ENCODE measurements at regions not wholly inside any gene's neighbourhood (a gene's known extent, or its start where the extent isn't known, plus 50 kb on each side); places are given as distances from the start of the nearest gene placed in this dataset.

- H3K4me3 ChIP-seq (ENCODE audit: low read depth, low read length), result no peak overlapping the region
- DNase-seq (ENCODE audit: low read depth), result no peak
These were observed 161.1 kb downstream of the PHETA1 start for GRCh38 chr12:111207761-111208160.

DNA sequence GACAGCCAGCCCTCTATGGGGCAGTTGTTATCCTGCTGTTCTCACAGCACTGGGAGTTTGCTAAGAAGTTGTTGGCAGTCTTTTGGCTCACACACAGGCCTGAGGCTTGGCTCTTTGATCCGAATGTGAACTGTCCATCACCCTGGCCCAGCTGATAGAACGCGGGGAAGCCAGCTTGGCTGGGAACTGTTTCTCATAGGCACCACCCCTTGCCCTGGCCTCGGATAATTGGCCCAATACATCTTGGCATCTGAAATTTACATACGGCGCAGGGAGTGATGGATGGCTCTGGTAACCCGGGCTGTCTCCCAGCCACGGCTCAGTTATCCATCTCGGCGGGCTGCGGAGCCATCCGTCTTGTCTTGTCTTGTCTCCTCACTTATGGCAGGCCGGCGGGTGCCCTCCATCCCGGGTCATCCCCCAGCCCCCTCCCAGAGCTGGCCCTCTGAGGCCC lies 164.1 kb downstream of the PHETA1 start:
- DNase-seq (ENCODE audit: low read depth), result no peak
- H3K4me3 ChIP-seq (ENCODE audit: low read depth, low read length), result no peak overlapping the region

DNA sequence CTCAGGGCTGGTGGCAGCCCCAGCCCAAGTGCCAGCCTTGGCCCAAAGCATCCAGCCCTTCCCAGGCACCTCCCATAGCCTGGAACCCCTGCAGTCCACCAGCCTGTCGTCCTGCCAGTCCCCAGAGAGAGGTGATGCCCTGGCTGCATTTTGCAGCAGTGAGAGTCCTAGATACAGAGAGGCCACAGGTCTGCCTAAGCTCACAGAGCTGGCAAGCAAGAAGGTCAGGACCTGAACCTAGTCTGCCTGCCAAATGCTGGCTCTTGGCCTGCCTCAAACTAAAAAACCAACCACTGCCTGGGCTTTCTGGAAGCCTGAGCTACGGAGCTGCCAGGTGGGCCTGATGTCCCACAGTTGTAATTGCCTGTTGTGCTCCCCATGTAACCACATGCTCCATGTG lies 164.9 kb downstream of the PHETA1 start:
- no peak for DNase-seq (ENCODE audit: low read depth)

DNA sequence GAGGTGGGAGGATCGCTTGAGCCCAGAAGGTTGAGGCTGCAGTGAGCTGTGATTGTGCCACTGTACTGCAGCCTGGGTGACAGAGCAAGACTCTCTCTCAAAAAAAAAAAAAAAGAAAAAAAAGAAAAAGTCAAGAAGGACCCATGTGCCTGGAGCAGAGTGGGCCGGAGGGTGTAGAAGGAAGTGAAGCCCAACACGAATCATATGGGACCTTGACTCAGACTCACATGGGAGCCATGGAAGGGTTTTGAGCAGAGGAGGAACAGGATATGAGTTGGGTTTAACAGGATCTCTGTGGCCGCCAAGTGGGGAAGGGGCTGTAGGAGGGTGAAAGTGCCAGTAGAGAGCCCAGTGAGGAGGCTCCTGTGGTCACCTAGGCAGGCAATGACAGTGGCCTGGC lies 165.4 kb downstream of the PHETA1 start:
- no peak overlapping the region for H3K4me3 ChIP-seq (ENCODE audit: low read depth, low read length)
- DNase-seq (ENCODE audit: low read depth), result no peak

More for the DNA sequence above, 164.9 kb downstream of the PHETA1 start:
- H3K4me3 ChIP-seq (ENCODE audit: low read depth, low read length), result no peak overlapping the region

DNA sequence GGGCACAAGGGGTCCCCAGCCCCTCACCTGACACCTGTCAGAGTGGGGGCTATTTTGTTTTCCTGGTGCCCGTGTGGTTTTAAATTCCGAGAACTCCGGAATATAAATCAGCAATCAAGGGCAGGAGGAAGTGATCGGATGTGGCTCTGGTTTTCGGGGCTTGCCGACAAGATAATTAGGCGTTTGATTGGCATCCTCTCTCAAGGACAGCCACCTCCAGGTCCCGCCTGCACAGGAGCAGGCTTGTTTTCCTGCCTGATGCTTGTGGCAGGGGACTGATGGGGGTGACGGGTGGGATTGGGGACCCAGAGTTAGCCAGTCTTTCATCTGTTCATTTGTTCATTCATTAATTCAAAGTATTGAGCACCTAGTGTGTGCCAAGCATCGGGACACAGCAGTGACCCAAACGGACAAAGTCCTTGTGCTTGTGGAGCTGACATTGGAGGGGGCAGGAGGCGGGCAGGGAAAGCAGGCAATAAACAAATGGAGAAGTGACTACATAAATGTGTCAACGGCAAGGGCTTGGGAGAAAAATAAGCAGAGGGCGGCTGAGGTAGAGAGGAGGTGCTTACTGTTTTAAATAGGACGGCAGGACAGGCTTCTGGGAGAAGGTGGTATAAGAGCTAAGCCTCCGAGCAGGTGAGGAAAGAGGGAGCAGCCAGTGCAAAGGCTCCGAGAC lies 166.5 kb downstream of the PHETA1 start:
- DNase-seq (ENCODE audit: low read depth), result no peak
- H3K4me3 ChIP-seq (ENCODE audit: low read depth, low read length), result no peak overlapping the region

DNA sequence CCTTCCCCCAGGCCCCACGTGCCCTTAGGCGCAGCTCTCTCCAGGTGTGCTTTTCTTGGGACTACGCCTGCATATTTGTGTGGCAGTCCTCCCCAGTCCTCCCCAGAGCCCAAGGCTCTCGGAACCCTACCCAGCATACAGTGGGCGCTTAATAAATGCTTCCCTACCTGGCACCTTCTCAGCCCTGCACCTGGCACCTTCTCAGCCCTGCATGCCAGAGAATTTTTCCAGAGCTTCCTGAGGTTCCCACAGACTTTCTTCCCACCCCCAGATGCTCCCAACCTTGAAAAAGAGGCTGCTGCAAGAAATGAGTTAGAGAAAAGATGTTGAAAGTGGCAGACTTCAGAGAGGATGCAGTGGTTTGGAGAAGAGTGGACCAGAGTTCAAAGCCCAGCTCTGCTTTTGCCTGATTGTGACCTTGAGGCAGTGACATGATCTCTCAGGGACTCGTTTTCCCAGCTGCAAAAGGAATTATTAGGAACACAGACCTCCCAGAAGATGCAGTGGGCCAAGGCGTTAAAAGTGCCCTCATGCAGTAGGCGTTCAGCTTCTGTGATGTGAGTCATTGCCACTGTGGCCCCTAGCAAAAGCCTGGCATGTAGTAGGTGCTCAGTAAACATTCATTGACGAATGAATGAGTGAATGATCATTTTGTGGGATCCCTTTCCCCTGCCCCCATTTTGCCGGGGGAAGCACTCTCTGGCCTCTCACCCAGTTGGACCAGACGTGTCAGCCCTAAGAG lies 167.2 kb downstream of the PHETA1 start:
- DNase-seq (ENCODE audit: low read depth), result no peak
- H3K4me3 ChIP-seq (ENCODE audit: low read depth, low read length), result no peak overlapping the region

DNA sequence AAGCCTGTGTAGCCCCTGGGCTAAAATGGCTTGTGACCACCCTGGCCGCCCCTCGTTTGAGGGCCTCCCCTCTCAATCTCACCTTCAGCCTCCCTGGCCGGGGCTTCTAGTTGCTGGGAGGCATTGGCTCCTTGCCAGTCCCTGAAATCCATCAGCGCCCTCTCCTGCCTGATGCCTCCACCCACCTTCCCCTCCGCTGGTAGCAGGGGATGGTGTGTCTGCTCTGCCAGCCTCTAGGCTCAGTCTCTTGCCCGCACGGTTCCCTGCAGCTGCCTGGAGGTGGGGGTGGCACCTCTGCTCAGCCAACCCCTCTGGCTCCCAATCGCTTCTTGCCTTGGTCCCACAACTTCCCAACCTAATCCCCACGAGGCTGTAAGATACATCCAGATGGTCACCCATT lies 167.9 kb downstream of the PHETA1 start:
- no peak for DNase-seq (ENCODE audit: low read depth)
- H3K4me3 ChIP-seq (ENCODE audit: low read depth, low read length), result no peak overlapping the region

GRCh38 chr12:111197376-111197944 lies 171.4 kb downstream of the PHETA1 start:
- no peak for DNase-seq (ENCODE audit: low read depth)
- no peak overlapping the region for H3K4me3 ChIP-seq (ENCODE audit: low read depth, low read length)

GRCh38 chr12:111196532-111196931 lies 172.4 kb downstream of the PHETA1 start:
- no peak overlapping the region for H3K4me3 ChIP-seq (ENCODE audit: low read depth, low read length)
- no peak for DNase-seq (ENCODE audit: low read depth)

DNA sequence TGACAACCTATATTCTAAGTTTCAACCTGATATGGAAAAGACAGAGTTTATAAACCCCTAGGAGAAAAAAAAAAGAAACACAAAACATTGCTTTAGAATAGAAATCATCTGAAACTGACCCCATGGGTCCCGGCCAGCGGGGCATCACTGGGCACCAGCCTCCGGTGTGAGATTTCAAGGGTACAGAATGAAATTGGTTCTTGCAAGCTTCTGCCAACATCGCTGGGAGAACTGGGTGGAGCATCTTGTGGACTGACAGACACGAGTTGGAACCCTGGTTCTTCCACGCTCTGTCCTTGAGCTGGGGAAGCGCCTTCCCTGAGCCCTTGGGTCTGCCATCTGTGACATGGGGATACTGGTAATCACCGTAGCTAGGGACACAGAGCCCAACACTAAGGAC lies 173.6 kb downstream of the PHETA1 start:
- H3K4me3 ChIP-seq (ENCODE audit: low read depth, low read length), result no peak overlapping the region
- DNase-seq (ENCODE audit: low read depth), result no peak

DNA sequence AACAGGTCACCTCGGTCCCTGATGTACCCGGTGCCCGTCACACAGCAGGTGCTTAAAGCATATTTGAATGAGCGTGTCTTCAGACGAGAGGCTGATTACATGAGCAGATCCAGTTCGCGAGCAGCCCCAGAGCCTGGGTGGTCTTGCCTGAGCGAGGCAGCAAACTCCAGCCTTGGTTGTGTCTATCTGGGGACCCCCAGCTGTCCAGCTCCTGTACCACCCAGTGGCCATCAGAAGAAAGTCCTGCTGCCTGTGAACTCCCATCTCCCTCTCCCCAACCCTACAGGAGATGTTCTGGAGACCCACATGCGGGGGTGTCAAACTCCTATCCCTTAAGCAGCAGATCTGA lies 174.2 kb downstream of the PHETA1 start:
- no peak overlapping the region for H3K4me3 ChIP-seq (ENCODE audit: low read depth, low read length)
- DNase-seq (ENCODE audit: low read depth), result no peak

DNA sequence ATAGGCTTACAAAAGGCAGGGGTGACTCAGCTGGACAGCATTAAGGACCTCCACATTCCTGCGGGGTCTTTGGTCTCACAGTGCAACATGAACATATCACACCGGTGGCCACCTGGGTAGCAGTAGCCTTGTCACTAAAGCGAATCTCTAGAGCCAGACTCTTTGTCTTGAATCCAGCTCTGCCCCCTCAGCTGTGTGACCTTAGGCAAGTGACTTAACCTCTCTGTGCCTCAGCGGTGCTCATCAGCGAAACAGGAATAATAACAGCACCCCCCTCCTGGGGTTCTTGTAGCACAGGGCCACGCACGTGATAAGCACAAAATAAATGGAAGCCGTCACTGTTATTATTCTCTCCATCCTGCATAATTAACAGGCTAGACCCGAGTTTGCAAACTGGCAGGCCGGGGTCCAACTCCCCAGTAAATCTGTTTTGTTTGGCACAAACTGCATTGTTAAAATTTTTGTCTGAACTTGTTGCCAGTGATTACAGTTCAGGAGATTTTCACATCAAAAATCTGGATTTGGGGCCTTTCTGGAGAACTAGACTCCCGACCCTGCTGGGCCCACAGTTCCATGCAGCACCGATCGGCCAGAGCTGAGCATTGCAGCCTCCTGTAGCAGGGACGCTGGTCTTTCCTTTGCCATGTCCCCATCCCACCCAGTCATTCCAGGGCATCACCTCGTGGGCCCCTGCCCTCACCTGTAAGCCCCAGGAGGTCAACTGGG lies 174.8 kb downstream of the PHETA1 start:
- H3K4me3 ChIP-seq (ENCODE audit: low read depth, low read length), result no peak overlapping the region
- no peak for DNase-seq (ENCODE audit: low read depth)

DNA sequence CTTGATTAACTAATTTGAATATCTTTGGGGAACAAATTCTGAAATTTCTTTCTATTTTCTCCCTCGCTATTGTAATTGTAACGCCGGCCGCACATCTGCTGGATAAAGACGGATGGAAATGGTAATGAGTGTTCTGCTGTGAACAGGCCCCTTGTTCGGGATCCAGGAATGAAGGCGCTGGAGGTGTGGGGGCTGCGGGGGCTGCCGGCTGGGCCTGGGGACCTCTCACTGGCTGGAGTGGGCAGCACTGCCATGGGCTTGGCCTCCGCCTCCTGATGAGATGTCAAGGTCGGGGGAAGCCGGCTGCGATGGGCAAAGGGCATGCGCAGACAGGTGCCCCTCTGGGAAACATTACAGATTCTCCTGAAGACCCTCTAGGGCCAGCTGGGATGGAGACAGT lies 175.4 kb downstream of the PHETA1 start:
- no peak overlapping the region for H3K4me3 ChIP-seq (ENCODE audit: low read depth, low read length)
- DNase-seq (ENCODE audit: low read depth), result no peak

- DNase-seq (ENCODE audit: low read depth), result no peak
- no peak overlapping the region for H3K4me3 ChIP-seq (ENCODE audit: low read depth, low read length)
These were observed 175.8 kb downstream of the PHETA1 start for GRCh38 chr12:111193067-111193466.

DNA sequence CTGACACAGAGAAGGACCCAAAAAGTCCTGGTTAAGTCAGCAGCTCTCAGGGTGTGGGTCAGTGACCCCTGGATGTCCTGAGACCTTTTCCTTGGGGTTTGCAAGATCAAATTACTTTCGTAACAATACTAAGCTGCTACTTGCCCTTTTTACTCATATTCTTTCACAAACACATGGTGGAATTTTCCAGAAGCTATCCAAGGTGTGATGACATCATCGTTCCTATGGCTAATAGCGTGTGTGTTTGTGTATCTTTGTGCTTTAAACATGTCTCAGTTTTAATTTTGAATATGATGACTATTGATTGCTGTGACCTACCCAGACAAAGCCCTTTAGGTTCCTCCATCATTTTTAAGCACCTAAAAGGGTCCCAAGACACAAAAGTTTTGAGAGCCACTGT lies 176.2 kb downstream of the PHETA1 start:
- H3K4me3 ChIP-seq (ENCODE audit: low read depth, low read length), result no peak overlapping the region
- DNase-seq (ENCODE audit: low read depth), result no peak

DNA sequence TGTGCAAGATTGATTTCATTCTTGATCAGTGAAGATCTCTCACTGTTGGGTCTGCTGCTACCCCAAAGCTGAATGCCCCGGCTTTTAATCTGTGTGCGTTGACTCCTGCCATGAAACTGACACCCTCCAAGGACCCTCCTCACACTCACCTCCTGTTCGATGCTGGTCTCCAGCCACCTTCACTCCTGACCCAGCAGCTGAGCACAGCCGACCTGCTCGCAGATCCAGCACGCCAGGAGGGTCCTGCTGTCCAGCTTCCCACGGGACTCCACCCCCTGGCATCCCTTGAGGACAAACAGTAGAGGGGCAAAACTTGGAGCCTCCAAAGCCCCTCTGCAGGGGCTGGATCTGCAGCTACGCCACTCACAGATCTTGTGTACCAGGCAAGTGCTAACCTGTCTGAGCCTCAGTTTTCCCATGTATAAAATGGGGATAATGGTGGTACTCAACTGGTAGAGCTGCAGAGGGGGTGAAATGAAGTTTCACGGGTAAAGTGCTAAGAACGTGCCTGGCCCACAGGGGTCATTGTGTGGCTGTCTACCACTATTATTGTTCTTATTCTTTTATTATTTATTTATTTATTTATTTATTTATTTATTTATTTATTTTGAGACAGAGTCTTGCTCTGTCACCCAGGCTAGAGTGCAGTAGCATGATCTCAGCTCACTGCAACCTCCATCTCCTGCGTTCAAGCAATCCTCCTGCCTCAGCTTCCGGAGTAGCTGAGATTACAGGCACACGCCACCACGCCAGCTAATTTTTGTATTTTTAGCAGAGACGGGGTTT lies 178.0 kb downstream of the PHETA1 start:
- DNase-seq (ENCODE audit: low read depth), result no peak
- H3K4me3 ChIP-seq (ENCODE audit: low read depth, low read length), result no peak overlapping the region

DNA sequence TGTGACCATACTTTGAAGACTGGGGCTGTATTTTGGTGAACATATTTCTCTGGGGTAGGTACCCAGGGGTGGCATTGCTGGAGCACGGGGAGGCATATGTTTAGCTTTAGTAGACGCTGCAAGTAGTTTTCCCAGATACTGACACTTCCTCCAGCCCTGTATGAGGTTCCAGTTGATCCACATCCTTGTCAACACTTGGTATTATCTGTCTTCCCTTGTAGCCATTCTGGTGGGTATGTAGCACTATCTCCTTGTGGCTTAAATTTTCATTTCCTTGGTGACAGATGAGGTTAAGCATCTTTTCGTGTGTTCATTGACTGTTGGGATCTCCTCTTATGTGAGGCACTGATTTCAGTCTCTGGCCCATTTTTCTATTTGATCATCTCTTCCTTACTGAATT lies 179.1 kb downstream of the PHETA1 start:
- DNase-seq (ENCODE audit: low read depth), result no peak
- H3K4me3 ChIP-seq (ENCODE audit: low read depth, low read length), result no peak overlapping the region

GRCh38 chr12:111188436-111188835 lies 180.5 kb downstream of the PHETA1 start:
- DNase-seq (ENCODE audit: low read depth), result no peak
- no peak overlapping the region for H3K4me3 ChIP-seq (ENCODE audit: low read depth, low read length)

DNA sequence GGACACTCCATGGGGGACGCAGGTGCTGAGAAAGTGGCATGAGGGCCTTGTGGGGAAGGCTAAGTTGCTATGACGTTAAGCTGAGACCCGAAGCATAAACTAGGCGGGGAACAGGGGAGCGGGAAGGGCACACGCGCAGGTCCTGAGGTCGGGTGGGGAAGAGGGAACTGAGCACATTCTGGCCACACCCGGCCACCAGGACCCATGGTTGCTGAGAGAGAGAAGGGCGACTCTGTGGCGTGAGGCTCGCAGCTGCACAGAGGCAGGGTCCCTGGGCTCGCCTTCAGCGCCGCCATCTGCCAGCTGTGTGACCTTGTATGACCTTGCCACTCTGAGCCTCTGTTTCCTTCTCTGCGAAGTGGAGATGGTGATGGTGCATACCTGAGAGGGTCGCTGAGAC lies 182.5 kb downstream of the PHETA1 start:
- no peak for DNase-seq (ENCODE audit: low read depth)
- H3K4me3 ChIP-seq (ENCODE audit: low read depth, low read length), result no peak overlapping the region

GRCh38 chr12:111185889-111186227 lies 183.0 kb downstream of the PHETA1 start:
- no peak for DNase-seq (ENCODE audit: low read depth)
- H3K4me3 ChIP-seq (ENCODE audit: low read depth, low read length), result no peak overlapping the region

Data from skeletal muscle cell (primary cell).